NCI-H460 (cell line): ENCODE measurements at regions not wholly inside any gene's neighbourhood (a gene's known extent, or its start where the extent isn't known, plus 50 kb on each side); places are given as distances from the start of the nearest gene placed in this dataset.

Source experiments
- DNase-seq: peaks from one replicate; pipeline ENCODE4 v3.0.0-alpha.2; 2016; ENCODE audit warnings: low read depth; ENCODE audit errors: extremely low read depth

DNA sequence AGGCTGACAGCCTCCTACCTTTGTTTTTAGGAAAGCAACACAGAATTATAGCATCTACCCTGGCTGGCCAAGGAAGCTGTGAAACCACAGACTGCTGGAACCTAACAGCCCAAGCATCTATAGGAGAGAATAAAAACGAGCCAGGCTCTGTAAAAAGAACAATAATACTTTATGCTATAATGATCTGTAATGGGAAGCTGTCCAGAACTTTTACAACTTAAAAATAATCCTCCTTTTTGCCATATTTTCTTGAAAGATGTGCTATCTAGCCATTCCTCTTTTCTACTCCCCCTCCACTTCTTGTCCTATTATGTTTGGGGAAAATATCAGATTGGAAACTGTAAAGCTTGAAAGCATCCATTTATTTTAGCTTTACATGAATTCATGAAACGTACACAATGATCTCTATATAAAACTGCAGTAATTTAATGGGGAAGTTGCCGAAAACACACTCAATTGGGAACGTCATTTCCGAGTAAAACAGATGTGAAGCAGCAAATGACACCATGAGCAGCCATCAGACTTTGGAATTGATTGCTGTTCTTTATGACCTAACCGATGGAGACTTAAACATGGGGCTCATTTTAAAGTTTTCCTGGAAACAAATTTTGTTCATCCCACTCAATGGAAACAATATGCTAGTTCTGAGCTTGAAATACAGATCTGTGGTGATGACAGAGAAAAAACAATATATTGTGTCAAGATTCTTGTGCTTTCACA, 450.3 kb upstream of the CLINT1 start:
- no peak for DNase-seq

DNA sequence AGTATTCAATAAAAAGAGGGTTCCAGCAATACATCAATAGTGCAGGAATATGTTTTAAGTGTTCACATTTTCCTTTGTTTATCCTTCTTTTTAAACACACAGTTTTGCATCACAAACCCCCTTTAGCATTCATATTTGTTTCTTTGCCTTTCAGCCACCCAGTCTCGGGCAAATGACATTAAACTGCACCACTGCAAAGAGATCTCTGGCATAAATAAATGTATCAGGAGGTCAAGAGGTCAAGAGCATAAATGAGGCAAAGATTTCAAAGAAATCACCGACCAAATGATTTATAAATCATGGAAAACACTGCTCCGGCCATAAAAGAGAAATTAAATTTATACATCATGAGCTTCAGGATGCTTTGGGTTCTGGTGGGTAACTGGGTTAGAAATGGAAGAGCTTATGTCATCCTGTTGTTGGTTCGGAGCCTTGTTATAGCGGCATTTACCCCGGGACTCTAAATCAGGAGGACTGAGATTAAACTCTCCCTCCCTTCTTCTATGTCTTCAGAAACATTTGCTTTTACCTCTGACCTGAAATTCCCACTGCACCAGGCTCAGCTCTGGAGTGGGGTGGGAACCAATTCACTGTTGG, 449.6 kb upstream of the CLINT1 start:
- DNase-seq, result no peak

DNA sequence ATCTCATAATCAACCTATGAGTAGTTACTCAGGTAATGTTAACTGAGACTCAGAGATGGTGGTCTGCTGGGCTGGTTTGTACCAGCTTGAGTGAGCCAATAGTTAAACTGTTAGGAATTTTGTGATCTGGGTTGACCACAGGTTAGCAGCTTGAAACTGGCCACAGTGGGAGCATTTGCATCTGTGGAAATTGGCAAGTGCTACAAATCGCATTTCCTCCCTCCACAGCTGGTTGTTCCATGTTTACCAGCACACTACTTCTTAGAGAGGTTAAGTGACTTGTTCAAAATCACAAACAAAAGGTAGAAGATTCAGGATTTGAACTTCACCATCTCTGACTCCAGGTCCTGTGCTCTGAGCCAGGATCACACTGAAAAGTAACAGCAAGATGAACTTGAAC, 446.9 kb upstream of the CLINT1 start:
- DNase-seq, result no peak

- no peak for DNase-seq
These were observed 445.7 kb upstream of the CLINT1 start for GRCh38 chr5:158304607-158305006.

DNA sequence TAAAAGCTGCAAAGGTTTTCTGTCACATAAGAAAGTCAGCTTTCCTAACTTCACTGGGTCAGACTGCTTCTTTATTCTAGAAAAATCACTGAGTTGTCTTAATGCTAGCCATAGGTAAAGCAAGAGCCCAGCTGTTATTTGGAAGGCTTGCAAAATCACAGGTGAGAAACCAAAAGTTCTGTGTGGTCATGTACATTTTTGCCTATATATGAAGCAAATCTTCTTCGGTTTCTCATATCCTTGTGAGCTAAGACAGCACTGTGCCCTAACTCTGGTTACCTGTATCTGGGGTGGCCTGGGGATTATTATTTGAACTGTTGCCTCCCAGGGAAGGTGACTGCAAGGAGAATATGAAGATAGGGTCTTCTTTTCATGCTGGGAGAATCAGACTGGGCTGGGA, 444.9 kb upstream of the CLINT1 start:
- DNase-seq, result no peak

GRCh38 chr5:158303275-158303674, 444.3 kb upstream of the CLINT1 start:
- DNase-seq, result no peak

- no peak for DNase-seq
These were observed 443.1 kb upstream of the CLINT1 start for GRCh38 chr5:158302029-158302428.

- no peak for DNase-seq
These were observed 442.2 kb upstream of the CLINT1 start for GRCh38 chr5:158301186-158301585.

DNA sequence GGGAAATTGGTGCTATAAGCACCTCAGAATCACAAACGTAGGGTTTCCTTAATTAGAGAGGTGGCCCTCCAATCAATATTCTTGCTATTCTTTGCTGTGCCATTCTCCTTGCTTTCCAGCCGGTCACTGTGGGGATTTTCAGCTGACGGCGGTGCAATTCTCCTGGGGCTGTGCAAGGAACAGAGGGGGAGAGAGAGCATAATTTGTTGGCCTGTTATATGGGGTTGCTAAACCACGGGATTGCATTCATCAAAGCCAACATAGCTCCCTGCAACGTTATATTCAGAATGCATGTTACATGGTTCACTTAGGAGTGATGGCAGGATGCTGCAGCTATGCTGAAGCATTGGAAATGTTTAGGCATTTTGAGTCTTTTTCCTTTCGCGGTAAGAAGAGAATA, 441.3 kb upstream of the CLINT1 start:
- no peak for DNase-seq

DNA sequence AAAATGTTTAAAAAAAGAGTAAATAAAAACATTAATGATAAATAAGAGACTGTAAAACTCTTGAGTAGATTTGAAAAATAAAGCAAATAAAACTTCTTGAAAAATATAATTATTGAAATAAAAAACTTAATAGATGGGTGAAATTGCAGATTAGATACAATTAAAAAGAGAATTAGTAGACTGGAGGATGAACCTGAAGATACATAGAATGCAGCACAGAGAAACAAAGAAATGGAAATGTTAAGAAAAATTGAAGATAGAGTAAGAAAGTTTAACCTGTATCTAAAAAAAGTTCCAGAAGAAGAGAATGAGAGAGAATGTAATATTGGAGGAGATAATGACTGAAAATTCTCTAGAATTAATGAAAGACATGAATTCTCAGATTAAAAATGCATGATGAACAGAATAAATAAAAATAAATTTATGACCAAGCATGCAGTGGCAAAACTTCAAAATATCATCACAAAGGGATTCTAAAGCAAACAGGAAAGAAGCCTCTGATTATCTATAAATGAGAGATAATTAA, 438.1 kb upstream of the CLINT1 start:
- no peak for DNase-seq

DNA sequence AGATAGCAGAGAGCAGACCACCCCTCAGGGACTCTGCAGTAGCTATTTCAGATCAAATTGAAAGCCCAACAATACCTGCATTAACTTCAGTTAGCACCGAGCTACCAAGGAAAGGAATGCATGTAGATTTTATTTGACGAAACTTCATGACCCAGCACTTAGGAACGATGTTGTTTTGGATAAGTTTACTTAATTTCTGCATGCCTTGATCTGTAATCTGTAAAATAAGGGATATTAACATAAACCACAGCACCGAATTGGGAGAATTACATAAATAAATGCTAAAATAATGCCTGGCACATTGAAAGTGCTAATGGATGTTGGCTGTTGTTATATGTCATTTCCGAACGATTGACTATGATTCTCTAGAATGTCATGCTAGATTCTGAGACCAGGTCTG, 435.8 kb upstream of the CLINT1 start:
- no peak for DNase-seq

DNA sequence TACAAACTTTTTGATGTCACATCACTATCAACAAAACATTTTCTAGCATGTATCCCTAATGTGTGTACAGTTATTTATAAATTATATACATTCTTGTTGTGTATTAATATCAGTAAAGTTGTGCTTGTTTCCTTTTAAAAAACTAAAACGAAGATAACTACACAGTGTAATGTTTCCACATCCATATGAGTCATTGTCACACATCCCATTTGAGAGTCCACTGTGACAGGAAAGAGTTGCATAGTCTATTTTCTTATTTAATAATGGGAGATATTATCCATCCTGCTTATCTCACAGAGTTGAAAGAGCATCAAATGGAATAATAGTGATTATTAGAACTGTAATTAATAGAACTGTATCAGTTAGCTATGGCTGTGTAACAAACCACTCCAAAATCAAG, 434.0 kb upstream of the CLINT1 start:
- no peak for DNase-seq

DNA sequence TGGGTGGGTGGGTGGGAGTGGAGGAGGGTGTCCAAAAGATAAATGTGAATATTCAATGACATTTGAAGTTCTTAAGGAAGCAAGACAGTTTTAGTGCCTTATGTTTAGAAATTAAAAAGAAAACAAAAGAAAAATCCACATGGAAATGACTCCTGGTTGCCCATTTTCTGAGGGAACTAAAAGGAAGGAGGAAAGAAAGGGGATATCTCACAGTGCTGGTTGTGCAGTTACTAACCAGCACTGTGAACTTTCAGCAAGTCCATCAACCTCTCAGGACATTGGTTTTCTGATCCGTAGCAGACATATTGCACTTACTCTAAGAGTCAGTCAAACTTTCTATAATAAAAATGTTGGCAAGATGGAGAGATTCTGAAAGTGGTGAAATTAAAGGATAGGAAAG, 431.0 kb upstream of the CLINT1 start:
- no peak for DNase-seq

- no peak for DNase-seq
These were observed 429.3 kb upstream of the CLINT1 start for GRCh38 chr5:158288272-158288657.

DNA sequence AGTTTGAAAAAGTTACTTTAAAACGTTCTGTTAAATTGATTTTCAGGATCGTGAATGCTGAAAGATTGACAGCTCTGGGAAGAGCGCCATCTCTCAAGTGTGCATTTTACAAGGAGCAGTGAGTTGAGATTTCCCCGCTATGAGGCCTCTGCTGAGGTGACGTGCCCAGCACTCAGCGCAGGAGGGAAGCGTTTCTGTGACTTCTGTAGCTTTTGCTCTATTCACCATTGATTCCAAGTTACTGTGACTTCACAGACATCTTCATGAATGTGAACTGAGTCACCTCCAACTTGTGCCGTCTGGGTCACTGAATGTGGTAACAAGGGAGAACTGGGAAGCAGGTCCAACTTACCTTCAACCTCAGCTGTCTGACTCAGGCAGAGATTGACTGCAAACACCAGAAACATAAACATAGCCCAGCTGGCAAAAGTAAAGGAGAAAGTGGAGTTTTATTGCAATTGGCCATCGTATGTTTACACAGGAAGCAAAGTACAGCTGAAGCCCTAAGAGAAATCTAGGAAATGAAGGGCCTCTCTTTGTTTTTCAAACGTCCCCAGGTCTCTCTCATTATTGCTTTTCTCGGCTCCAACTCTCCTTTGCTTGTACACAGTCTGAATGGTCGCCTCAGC, 428.8 kb upstream of the CLINT1 start:
- DNase-seq, result no peak

- no peak for DNase-seq
These were observed 427.9 kb upstream of the CLINT1 start for GRCh38 chr5:158286827-158287226.

DNA sequence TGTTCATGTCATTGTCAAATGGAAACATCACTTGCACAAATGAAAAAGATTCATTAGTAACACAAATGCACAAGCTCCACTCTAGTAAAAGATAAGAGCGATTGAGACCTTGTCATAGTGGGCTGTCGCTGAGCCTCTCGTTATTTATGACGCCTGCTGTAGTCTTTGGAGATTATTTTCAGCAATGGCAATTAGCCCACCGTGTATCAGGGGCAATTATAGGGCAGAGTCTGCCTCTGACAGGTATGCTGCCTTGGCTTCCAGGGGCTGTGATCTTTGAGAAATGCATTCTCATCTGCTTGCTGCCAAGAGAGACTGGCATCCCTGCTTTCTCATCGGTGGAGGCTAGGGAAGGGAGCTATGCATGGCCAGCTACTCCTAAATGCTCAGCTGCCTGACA, 426.8 kb upstream of the CLINT1 start:
- no peak for DNase-seq

GRCh38 chr5:158284242-158284641, 425.3 kb upstream of the CLINT1 start:
- DNase-seq, result no peak

DNA sequence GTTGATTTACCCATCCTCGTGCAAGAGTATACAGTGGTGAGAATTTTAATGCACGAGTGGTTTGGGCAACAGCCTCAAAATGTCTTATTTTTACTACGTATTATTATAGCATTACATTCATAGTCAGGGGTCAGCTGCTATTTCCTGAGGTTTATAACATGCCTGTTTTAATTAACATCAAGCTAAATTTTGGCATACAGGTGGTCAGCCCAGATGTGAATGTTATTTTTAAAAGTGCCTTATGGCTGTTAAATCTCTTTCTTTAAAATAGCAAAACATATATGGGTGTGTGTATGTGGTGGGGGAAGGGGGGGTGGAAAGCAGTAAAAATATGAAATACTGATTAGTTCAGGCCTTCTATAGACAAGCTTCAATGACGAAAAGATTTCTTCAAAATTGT, 424.5 kb upstream of the CLINT1 start:
- DNase-seq, result no peak

DNA sequence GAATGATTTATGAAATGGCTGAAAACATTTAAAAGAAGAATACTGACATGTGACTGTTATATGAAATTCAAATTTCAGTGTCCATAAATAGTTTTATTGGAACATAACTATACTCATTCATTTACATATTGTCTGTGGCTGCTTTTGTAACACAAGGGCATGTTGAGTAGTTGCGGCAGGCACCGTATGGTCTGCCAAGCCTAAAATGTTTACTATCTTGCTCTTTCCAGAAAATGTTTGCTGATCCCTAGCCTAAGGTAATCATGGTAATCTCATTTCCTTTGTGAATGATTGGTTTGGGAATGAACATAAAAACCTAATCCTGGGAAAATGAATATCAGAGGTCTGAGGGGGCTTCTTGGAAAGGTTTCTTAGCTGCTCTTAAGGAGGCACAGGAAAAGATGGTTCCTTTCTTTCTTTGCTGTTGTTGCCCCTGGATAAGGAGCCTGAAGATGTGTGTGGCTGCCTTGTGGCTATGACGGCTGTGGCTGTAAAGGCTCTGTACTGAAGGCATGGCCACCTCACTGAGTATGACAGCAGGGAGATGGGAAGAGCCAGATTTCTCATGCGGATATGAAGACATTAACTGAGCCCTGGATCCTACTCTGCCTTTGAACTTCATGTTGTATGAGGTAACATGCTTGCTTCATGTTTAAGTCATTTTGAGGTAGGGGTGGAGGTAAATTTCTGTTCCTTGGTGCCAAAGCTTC, 419.4 kb upstream of the CLINT1 start:
- no peak for DNase-seq

- no peak for DNase-seq
These were observed 418.3 kb upstream of the CLINT1 start for GRCh38 chr5:158277276-158277675.

GRCh38 chr5:158276692-158277091, 417.7 kb upstream of the CLINT1 start:
- no peak for DNase-seq
